ENCODE measurements at regions not wholly inside any gene's neighbourhood (a gene's known extent, or its start where the extent isn't known, plus 50 kb on each side); places are given as distances from the start of the nearest gene placed in this dataset.
A peak's percentile ranks its signal among the peaks of the same experiment; 100 is the strongest.
"Not testable (repeated sequence)": the region's sequence is repeated elsewhere in the genome, so short reads cannot be mapped to it uniquely, and the experiment has no call there.

DNA sequence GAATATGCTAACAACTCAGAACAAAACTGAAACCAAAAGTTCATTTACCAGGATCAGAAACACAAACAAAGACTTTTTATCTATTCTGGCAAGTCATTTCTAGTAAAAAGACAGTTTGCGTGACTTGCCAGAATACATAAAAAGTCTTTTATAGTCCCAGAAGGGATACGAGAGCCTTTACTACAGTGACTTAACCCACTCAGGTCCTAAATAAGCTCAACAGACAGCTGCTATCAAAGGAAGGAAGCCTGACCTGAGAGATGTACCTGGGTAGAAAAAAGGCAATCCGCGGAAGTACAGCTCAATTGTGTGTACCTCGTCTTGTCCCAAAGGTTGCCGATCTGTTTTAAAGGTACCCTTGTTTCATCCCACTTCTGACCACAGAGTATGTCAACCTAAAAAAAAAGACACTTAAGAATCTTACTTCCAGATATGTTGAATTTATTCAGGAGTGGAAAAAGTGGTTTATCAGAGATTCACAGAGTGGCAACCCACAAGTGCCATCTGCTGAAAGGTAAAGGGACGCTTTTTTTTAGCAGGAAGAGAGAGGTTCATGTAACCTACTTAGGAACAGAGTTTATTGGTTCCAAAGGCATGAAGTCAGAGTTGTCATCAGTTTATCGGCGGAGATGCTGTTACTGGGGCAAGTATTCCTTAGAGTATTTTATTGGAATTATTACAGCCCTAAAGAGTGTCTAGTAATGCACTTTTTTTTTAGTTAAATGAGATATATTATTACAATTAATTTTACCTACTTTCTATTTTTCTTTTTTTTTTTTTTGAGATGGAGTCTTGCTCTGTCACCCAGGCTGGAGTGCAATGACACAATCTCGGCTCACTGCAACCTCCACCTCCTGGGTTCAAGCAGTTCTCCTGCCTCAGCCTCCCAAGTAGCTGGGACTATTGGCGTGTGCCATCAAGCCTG, 69.7 kb upstream of the C1QTNF9B start:
- Mint-ChIP-seq H3K36me3 (no peaks in the 10 kb centered on the region), H3K27ac (peak overlapping the region; percentile 26 to 61), H3K9me3 (no peaks in the 10 kb centered on the region)
- peak in 1 of 2 donors; percentile 22 for DNase-seq (ENCODE audit: low spot score in 2 of 2)
- peak; percentile 70 to 90 for ATAC-seq

DNA sequence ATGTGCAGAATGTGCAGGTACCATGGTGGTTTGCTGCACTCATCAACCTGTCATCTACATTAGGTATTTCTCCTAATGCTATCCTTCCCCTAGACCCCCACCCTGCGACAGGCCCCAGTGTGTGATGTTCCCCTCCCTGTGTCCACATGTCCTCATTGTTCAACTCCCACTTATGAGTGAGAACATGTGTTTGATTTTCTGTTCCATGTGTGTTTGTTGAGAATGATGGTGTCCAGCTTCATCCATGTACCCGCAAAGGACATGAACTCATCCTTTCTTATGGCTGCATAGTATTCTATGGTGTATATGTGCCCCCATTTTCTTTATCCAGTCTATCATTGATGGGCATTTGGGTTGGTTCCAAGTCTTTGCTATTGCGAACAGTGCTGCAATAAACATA, 70.5 kb upstream of the C1QTNF9B start:
- not testable (repeated sequence) for DNase-seq (ENCODE audit: low spot score in 2 of 2); H3K36me3 Mint-ChIP-seq; ATAC-seq; H3K9me3 Mint-ChIP-seq
- peak overlapping the region in 1 of 2 donors; percentile 35 for H3K27ac Mint-ChIP-seq

DNA sequence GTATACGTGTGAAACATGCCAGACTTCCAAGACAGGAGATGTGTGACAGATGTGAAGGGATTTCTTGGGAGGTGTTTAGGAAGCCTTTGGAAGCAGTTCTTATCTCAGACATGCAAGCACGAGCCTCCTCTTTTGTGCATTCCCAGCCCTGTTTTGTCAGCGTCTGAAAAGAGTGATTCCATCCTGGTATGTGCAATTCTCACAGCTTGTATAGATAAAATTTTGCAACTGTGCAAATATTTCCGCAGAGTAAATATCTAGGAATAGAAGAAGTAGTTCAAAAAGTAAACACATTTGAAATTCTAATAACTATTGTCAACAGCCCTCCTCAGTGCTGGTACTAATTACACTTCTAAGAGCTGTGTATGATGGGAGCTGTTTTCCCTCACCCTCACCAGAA, 72.3 kb upstream of the C1QTNF9B start:
- no peaks in the 10 kb centered on the region for H3K9me3 Mint-ChIP-seq
- H3K36me3 Mint-ChIP-seq: no peaks in the 10 kb centered on the region

DNA sequence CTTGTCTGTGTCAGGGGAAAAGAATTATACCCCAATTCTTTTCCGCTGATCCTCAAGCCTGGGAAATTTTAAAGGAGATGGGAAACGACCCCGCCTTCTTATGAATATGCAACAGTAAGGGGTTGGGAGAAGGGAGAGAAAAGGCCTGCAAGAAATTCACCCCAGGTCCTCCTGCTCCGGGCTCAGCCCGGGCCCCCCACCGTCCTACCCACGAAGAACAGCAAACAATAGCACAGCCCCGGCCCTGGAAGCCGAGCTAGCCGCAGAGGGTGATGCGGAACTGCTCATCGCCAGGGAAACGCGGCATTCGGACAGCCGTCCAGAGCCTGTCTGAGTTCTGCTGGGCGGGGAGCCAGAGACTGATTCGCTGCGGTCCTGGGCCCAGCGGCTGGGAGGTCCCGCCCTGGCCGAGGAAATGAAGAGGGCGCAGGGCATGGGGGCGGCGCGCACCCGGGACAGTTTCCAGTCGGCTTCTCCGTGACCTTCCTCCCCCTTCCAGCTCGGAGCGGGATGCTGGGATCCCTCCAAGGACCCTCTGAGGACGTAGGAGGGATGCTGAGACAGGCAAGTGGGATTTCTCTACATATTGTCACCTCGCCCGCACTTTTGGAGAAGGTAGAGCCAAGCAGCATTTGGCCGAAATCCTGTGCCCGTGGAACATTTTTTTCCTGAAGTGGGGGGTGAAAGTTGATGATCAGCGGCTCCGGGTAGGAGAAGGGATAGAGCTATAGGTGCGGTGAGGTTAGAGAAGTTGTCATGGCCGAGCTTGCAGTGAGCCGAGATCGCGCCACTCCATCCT, 82.3 kb upstream of the C1QTNF9B start:
- DNase-seq (ENCODE audit: low spot score in 2 of 2) (peak in 1 of 2 donors; percentile 22), ATAC-seq (peak; percentile 56 to 70)
- no peaks in the 10 kb centered on the region for H3K9me3 Mint-ChIP-seq
- H3K27ac Mint-ChIP-seq: peak overlapping the region in 1 of 2 donors; percentile 91
- no peaks in the 10 kb centered on the region for H3K36me3 Mint-ChIP-seq

More for the DNA sequence above, 72.3 kb upstream of the C1QTNF9B start:
- no peak overlapping the region for H3K27ac Mint-ChIP-seq
- ATAC-seq: no peak
- no peak for DNase-seq (ENCODE audit: low spot score in 2 of 2)

DNA sequence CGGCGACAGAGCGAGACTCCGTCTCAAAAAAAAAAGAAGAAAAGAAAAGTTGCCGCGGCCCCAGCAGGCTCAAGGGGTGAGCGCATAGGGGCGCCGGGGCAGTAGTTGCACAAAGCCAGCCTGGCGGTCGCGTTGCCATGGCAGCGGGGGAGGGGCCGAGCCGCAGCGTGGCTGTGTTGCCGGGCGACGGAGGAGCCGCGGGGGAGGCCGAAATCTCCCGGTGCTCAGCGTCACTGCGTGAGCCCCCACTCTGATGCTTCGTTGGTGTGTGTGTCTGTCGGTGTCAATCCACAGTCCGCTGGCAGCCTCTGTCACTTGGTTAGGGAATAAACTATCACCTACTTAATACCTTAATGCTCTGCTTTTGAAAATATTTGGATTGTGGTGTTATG, 82.9 kb upstream of the C1QTNF9B start:
- H3K9me3 Mint-ChIP-seq: no peaks in the 10 kb centered on the region
- ATAC-seq: peak; percentile 91 to 97
- no peaks in the 10 kb centered on the region for H3K36me3 Mint-ChIP-seq
- H3K27ac Mint-ChIP-seq: peak overlapping the region in 1 of 2 donors; percentile 91
- DNase-seq (ENCODE audit: low spot score in 2 of 2): peak; percentile 70 to 84

DNA sequence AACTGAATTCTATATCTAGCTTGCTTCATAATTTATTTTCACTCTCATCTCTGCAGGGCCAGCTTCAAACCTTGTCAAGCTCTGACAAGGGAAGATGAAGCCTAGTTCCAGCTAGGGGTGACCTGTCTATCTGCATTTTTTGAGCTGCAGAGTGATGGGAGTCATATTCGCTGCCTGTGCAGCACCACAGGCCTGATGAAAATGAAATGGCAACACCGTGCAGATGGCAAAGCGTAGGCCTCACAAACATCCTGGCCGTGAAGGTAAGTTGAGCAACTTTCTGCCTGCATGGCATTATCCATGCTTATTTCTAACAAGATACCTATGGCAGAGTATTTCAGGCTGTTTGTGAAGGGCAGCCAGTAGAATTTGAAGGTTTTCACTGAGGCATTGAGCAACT, 86.4 kb upstream of the C1QTNF9B start:
- ATAC-seq: no peak
- Mint-ChIP-seq H3K27ac (no peak overlapping the region), H3K36me3 (no peaks in the 10 kb centered on the region), H3K9me3 (no peaks in the 10 kb centered on the region)
- DNase-seq (ENCODE audit: low spot score in 2 of 2): no peak

DNA sequence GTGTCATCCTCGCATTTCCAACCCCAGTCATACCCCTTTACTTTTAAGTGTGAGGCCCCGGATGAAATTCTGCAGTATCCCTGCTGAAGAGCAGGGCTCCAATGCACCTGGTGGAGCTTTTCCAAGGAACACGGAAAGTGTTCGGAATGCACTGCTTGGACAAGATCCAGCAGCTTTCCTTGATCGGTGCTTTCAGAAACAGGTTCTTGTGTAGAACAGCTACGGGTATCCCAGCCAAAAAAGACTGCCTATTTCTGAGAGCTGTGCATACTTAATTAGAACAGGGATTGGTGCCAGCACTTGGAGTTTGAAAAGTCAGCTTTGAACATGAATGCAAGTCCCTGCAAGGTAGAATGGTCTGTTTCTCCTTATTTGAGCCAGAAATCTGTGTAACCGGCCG, 87.2 kb upstream of the C1QTNF9B start:
- ATAC-seq (no peak), DNase-seq (ENCODE audit: low spot score in 2 of 2) (no peak)
- Mint-ChIP-seq H3K9me3 (no peaks in the 10 kb centered on the region), H3K36me3 (no peaks in the 10 kb centered on the region), H3K27ac (no peak overlapping the region)

DNA sequence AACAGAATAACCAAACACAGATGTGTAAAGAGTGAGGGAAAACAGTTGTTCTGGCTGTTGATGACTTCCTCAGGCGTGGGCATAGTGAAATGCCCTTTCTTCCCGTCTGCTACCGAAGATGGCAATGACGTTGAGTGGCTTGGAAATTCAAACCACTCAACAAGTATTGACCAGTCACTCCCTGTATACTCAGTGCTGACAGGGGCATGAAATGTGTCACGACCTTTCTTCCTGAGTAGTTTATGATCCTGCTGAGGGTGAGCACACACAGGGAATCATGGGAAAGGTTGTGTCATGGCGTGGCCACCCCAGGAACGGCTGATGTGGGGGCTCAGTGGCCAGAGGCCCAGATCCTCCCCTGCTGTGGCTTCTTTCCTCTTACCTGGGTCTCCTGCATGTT, 87.8 kb upstream of the C1QTNF9B start:
- Mint-ChIP-seq H3K36me3 (no peaks in the 10 kb centered on the region), H3K27ac (no peak overlapping the region), H3K9me3 (no peaks in the 10 kb centered on the region)
- ATAC-seq (no peak), DNase-seq (ENCODE audit: low spot score in 2 of 2) (no peak)

DNA sequence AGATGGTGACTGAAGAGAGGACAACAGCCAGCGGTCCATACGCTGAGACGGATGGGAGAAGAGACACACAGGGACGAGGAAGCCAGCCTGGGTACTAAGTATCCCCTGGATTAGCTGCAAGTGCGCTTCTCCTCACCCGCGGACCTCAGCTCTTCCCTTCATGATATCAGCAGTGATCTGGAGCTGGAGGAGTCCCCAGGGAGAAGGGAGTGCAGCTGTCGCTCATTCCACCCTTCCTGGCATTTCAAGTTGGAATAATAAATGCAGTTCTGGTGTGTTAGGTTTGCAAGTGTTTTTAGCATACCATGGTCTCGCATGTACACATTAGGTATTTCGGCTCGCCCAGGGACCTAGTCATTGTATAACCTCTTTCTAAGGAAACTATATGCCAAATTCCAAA, 88.5 kb upstream of the C1QTNF9B start:
- ATAC-seq (no peak), DNase-seq (ENCODE audit: low spot score in 2 of 2) (no peak)
- Mint-ChIP-seq H3K36me3 (no peaks in the 10 kb centered on the region), H3K9me3 (no peaks in the 10 kb centered on the region), H3K27ac (no peak overlapping the region)

DNA sequence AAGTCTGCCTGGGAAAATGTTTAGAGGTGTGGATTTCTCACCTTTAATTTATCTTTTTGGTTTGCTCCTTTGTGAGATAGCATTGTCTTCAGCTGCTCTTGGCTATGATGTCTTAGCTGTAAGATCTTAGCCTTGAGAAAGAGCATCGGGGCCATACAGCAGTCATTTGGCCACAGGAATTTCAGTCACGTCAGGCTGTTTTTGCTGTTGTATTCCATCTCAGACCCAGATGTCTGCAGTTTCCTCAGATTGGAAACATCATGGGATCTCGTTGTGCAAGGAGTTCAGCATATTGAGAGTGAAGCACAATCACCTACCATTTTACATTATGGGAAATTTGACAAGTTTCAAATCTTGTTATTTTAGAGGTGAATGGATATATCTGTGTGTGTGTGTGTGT, 89.3 kb upstream of the C1QTNF9B start:
- ATAC-seq: no peak
- Mint-ChIP-seq H3K9me3 (no peaks in the 10 kb centered on the region), H3K27ac (no peak overlapping the region), H3K36me3 (no peaks in the 10 kb centered on the region)
- no peak for DNase-seq (ENCODE audit: low spot score in 2 of 2)

DNA sequence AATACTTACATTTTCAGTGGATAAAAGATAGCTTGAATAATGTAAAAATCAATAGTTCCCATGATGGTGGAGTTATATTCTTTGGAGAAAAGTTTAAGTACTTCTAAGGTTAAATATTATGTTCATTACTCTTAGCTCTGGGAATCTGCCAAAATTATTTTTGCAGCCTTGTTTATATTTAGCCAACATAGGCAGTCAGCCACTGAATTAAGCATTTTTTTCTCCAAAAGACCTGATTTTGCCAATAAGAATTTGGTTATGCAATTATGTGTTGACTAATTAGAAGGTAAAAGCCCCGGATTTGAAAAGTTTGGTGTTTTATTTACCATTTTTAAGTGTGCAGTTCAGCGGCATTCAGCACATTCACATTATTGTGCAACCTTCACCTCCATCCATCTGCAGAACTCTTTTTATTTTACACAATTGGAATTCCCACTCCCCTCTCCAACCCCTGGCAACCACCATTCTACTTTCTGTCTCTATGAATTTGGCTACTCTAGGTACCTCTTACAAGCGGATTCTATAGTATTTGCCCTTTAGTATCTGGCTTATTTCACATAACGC, 90.1 kb upstream of the C1QTNF9B start:
- Mint-ChIP-seq H3K9me3 (no peaks in the 10 kb centered on the region), H3K36me3 (no peaks in the 10 kb centered on the region), H3K27ac (no peak overlapping the region)
- no peak for DNase-seq (ENCODE audit: low spot score in 2 of 2)
- ATAC-seq: no peak

DNA sequence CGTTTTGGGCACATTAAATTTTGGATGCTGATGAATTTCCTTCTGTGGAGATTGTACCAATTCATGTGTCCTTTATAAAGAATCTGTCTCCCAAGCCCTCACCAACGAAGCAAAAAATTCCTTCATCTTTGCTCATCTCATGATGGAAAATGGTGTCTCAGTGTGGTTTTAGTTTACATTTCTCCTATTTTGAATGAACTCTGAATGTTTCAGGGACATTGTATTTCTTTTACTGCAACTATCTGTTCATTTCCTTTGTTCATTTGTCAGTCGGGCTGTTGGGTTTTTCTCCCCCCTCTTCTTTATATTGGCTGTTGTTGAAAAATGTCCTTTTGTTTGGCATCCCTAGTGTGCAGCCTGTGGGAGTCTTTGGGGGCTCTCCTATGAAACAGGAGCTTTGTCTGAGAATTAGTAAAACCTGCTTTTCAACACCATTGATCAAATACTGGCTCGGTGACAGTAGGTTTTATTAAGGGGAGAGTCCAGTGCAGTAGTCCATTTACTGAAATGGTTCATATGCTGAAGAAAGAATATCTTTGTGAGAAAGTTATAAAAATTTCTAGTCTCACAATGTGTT, 91.3 kb upstream of the C1QTNF9B start:
- no peak overlapping the region for H3K27ac Mint-ChIP-seq
- ATAC-seq (no peak), DNase-seq (ENCODE audit: low spot score in 2 of 2) (no peak)
- no peaks in the 10 kb centered on the region for H3K9me3 Mint-ChIP-seq
- H3K36me3 Mint-ChIP-seq: no peaks in the 10 kb centered on the region

DNA sequence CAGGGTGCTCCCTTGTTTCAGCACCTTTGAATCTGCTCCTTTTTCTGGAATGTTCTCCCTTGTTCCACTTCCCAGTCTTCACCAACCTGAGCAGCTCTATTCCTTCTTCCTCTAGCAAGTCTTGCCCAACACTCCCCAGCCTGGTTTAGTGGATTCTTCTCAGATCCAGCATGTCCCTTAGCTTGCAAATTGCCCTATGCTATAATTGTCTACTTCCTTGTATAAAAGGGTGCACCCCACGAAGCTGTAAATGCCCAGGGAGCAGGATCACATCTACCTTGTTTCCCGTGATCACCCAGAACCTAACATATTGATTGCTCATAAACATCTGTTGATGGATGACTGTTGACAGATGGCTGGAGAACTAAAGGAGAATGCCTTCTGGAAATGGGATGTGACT, 93.2 kb upstream of the C1QTNF9B start:
- H3K36me3 Mint-ChIP-seq: no peaks in the 10 kb centered on the region
- no peak for ATAC-seq
- no peaks in the 10 kb centered on the region for H3K9me3 Mint-ChIP-seq
- DNase-seq (ENCODE audit: low spot score in 2 of 2): no peak
- no peak overlapping the region for H3K27ac Mint-ChIP-seq

DNA sequence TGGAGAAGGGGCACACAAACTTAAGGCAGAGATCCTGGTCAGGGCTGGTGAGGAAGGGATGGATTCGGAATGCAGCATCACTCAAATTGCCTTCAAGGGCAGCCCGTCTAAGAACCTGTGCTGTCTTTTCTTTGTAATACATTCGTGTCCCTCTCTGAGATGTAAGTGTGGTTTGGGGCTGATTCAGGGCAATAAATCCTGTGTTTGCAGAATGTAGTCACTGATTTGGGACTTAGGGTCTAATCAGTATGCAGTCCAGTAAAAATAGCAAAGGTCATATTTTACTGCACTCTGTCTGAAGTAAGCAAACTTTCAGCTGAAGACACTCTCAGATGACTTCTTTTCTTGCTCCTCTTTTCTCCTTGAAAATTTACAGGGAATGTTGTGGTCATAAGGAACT, 93.8 kb upstream of the C1QTNF9B start:
- ATAC-seq: no peak
- no peak overlapping the region for H3K27ac Mint-ChIP-seq
- DNase-seq (ENCODE audit: low spot score in 2 of 2): no peak
- H3K9me3 Mint-ChIP-seq: no peaks in the 10 kb centered on the region
- no peaks in the 10 kb centered on the region for H3K36me3 Mint-ChIP-seq

DNA sequence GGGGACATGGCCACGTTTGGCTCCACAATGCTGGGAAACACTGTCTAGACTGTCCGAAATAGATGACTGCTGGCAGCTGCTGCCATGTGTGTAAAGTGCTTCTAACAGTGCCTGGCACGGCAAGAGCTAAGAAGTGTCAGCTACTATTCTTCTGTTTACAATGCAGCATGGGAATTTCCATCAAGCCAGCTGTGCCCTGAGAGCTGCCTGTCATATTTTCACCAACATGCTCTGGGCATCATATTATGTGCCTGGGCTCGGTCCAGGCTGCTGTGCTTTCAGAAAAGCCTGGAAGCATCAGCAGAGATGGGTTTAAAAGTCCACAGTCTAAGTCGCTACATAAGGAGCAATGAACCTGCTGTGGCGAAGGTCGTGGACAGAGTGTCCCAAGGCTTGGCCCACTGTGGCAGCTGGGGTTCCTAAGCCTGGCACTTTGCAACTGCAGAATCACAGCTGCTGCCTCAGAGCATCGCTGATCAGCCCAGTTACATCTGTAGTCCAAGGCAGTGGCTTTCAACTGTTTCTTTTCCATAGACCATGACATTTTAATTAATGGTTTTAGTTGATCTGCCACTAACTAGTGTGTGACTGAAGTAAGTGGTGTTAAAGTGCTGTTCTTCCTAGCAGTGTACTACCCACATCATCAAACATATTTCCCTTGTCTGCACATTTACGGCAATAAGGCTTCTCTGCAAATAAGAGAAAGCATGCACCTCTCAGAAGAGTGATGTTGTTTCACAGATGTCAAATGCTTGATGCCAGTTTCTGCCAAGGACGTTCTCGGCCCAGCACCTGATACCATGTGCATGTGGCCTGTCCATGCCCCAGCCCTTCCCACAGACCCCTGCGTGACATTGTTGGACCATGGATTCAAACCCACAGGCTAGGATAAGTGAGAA, 95.7 kb upstream of the C1QTNF9B start:
- Mint-ChIP-seq H3K27ac (no peak overlapping the region), H3K9me3 (peaks cover 0 to 4% of the 10 kb centered on the region in 2 donors), H3K36me3 (no peaks in the 10 kb centered on the region)
- ATAC-seq (no peak), DNase-seq (ENCODE audit: low spot score in 2 of 2) (no peak)

DNA sequence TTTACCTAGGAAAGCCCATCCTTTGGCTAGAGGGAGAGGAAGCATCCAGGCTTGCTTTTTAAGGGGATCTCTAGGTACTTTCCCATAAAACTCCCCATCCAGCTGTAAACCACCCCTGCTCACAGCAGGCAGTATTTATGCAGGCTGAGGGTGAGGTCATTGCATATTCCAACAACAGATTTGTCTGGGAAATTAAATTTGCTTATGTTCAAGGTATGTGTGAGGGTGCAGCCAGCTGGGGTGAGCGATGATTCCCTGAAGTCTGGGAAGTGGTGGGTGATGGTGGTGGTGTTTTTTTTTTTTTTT, 96.3 kb upstream of the C1QTNF9B start:
- Mint-ChIP-seq H3K27ac (no peak overlapping the region), H3K36me3 (no peaks in the 10 kb centered on the region), H3K9me3 (peaks cover 0 to 4% of the 10 kb centered on the region in 2 donors)
- ATAC-seq (no peak), DNase-seq (ENCODE audit: low spot score in 2 of 2) (no peak)

All from activated naive CD4-positive, alpha-beta T cell treated with anti-CD3 and anti-CD28 coated beads, Interleukin-2, amount 50 U/mL, for 72 hours (primary cell).